ENCODE measurements at regions not wholly inside any gene's neighbourhood (a gene's known extent, or its start where the extent isn't known, plus 50 kb on each side); places are given as distances from the start of the nearest gene placed in this dataset.

GRCh38 chr12:58378028-58378427, 436.7 kb downstream of the ATP23 start:
- ATAC-seq = no peak
- Histone ChIP-seq H3K9me3 (no peaks in the 10 kb centered on the region), H3K4me3 (no peak overlapping the region), H3K36me3 (no peaks in the 10 kb centered on the region), H3K27ac (no peak overlapping the region), H3K4me1 (no peaks in the 10 kb centered on the region), H3K27me3 (no peaks in the 10 kb centered on the region)
- 58 to 96% (median 91%) methylated on average over 2 of the region's 2 CpGs for WGBS, 4 donors
- no peak for TF ChIP-seq POLR2A (IDR thresholded peaks at IDR 0.05)
- TF ChIP-seq CTCF (IDR thresholded peaks at IDR 0.05) = no peak
- intact Hi-C loops (cut with DNase I) = no loop called here
- no peak for DNase-seq

- no peak for ATAC-seq
- no peak overlapping the region for H3K27ac ChIP-seq
- DNase-seq = no peak
- H3K4me1 ChIP-seq = no peaks in the 10 kb centered on the region
- 70 to 80% (median 75%) methylated on average over 6 of the region's 6 CpGs for WGBS, 4 donors
- no peaks in the 10 kb centered on the region for H3K27me3 ChIP-seq
- no peak overlapping the region for H3K4me3 ChIP-seq
- no peaks in the 10 kb centered on the region for H3K36me3 ChIP-seq
- H3K9me3 ChIP-seq = no peaks in the 10 kb centered on the region
- intact Hi-C loops (cut with DNase I) = loop anchor here in 1 of 10 donors (2.0 kb wide), 1 partner anchor 27 kb away; no protein-coding TSS in a partner anchor
- no peak for TF ChIP-seq CTCF (IDR thresholded peaks at IDR 0.05)
- TF ChIP-seq POLR2A (IDR thresholded peaks at IDR 0.05) = no peak
Observed at GRCh38 chr12:58381546-58381945, 440.2 kb downstream of the ATP23 start.

GRCh38 chr12:58384196-58384595, 442.8 kb downstream of the ATP23 start:
- no peaks in the 10 kb centered on the region for H3K36me3 ChIP-seq
- WGBS, 4 donors = 71 to 82% (median 73%) methylated on average over 1 of the region's 1 CpG
- no peak for TF ChIP-seq CTCF (IDR thresholded peaks at IDR 0.05)
- no peak for TF ChIP-seq POLR2A (IDR thresholded peaks at IDR 0.05)
- H3K4me3 ChIP-seq = no peak overlapping the region
- intact Hi-C loops (cut with DNase I) = no loop called here
- ATAC-seq = no peak
- no peak overlapping the region for H3K27ac ChIP-seq
- no peaks in the 10 kb centered on the region for H3K9me3 ChIP-seq
- DNase-seq = no peak
- H3K4me1 ChIP-seq = no peaks in the 10 kb centered on the region
- H3K27me3 ChIP-seq = no peaks in the 10 kb centered on the region

- Histone ChIP-seq H3K27ac (no peak overlapping the region), H3K4me1 (no peaks in the 10 kb centered on the region), H3K36me3 (no peaks in the 10 kb centered on the region), H3K9me3 (no peaks in the 10 kb centered on the region), H3K4me3 (no peak overlapping the region), H3K27me3 (no peaks in the 10 kb centered on the region)
- ATAC-seq (no peak), DNase-seq (no peak)
- intact Hi-C loops (cut with DNase I) = no loop called here
- WGBS, 4 donors = 78 to 90% (median 84%) methylated on average over 2 of the region's 2 CpGs
- TF ChIP-seq CTCF (IDR thresholded peaks at IDR 0.05) (no peak), POLR2A (IDR thresholded peaks at IDR 0.05) (no peak)
Observed at GRCh38 chr12:58386136-58386535, 444.8 kb downstream of the ATP23 start.
